IMR-90 (cell line): ENCODE measurements at regions not wholly inside any gene's neighbourhood (a gene's known extent, or its start where the extent isn't known, plus 50 kb on each side); places are given as distances from the start of the nearest gene placed in this dataset.

Source experiments
- ATAC-seq: fragments of 200-7000 bp; cut with Tn5 transposase; 2 replicates; pipeline ENCODE4 v1.9.1; 2020; ENCODE audit warnings: low read depth, mild to moderate bottlenecking, moderate library complexity
- BruUV-seq: library from RNA; stranded (reverse); fragments of 400-500 nt; replicated peaks from 2 replicates; lab custom pipeline; 2021; lab: Mats Ljungman, UMichigan
- CTCF ChIA-PET: fragments of 300-600 bp; formaldehyde crosslinking; extraction: SDS; loops from one replicate; lab custom pipeline; 2021; ENCODE audit warnings: antibody characterized with exemption; lab: Yijun Ruan, JAX
- POLR2A ChIA-PET: fragments of 300-600 bp; sonication (Branson Sonifier 250); formaldehyde crosslinking; loops from one replicate; lab custom pipeline; 2022; ENCODE audit warnings: antibody characterized with exemption; ENCODE audit not compliant: unreplicated experiment; lab: Charles Lee
- DNase-seq: peaks from one replicate; pipeline ENCODE4 v3.0.0; 2013
- H2AFZ ChIP-seq: replicated peaks from 2 replicates; pipeline ENCODE3; 2013; ENCODE audit warnings: low read length, mild to moderate bottlenecking; ENCODE audit not compliant: poor library complexity
- H2AK5ac ChIP-seq: 2 replicates; pipeline ENCODE4 v1.6.1; 2013; ENCODE audit warnings: low read depth, low read length, inconsistent platforms
- H2AK9ac ChIP-seq: replicated peaks from 2 replicates; pipeline ENCODE3; 2013; ENCODE audit warnings: mild to moderate bottlenecking, low read depth, low read length, moderate library complexity; ENCODE audit not compliant: poor library complexity
- H2BK120ac ChIP-seq: 2 replicates; pipeline ENCODE4 v1.6.1; 2013; ENCODE audit warnings: low read depth, low read length, inconsistent platforms
- H2BK15ac ChIP-seq: 3 replicates; pipeline ENCODE4 v1.6.1; 2013; ENCODE audit warnings: low read depth, low read length, inconsistent platforms
- H2BK20ac ChIP-seq: 2 replicates; pipeline ENCODE4 v1.6.1; 2013; ENCODE audit warnings: low read depth, mild to moderate bottlenecking, inconsistent platforms, low read length, moderate library complexity
- H2BK5ac ChIP-seq: 2 replicates; pipeline ENCODE4 v1.6.1; 2013; ENCODE audit warnings: mild to moderate bottlenecking, low read depth, low read length, inconsistent platforms; ENCODE audit not compliant: poor library complexity, severe bottlenecking
- H3K14ac ChIP-seq: replicated peaks from 2 replicates; pipeline ENCODE4 v1.6.1; 2013; ENCODE audit warnings: low read depth, low read length, inconsistent platforms
- H3K18ac ChIP-seq: 2 replicates; pipeline ENCODE4 v1.6.1; 2013; ENCODE audit warnings: low read depth, low read length, control low read depth
- H3K23ac ChIP-seq: 2 replicates; pipeline ENCODE4 v1.6.1; 2013; ENCODE audit warnings: low read depth, low read length, inconsistent platforms
- H3K27ac ChIP-seq: 2 replicates; pipeline ENCODE4 v1.5.1; 2013; ENCODE audit warnings: mild to moderate bottlenecking, control low read depth, low read length; ENCODE audit not compliant: insufficient read depth
- H3K27me3 ChIP-seq: 2 replicates; pipeline ENCODE4 v1.6.1; 2013; ENCODE audit warnings: low read length; ENCODE audit not compliant: control insufficient read depth, insufficient read depth
- H3K36me3 ChIP-seq: 2 replicates; pipeline ENCODE4 v1.6.1; 2013; ENCODE audit warnings: low read length, mixed read lengths; ENCODE audit not compliant: control insufficient read depth, insufficient read depth
- H3K4ac ChIP-seq: 2 replicates; pipeline ENCODE4 v1.6.1; 2013; ENCODE audit warnings: low read depth, low read length, inconsistent platforms
- H3K4me1 ChIP-seq: 2 replicates; pipeline ENCODE4 v1.6.1; 2013; ENCODE audit warnings: low read length, mixed read lengths; ENCODE audit not compliant: control insufficient read depth, insufficient read depth
- H3K4me2 ChIP-seq: 2 replicates; pipeline ENCODE4 v1.6.1; 2013; ENCODE audit warnings: low read depth, mild to moderate bottlenecking, control low read depth, low read length, moderate library complexity
- H3K4me3 ChIP-seq: 2 replicates; pipeline ENCODE4 v1.5.1; 2013; ENCODE audit warnings: low read depth, mild to moderate bottlenecking, control low read depth, low read length, moderate library complexity; ENCODE audit not compliant: insufficient read depth
- H3K56ac ChIP-seq: 2 replicates; pipeline ENCODE4 v1.6.1; 2013; ENCODE audit warnings: low read length, inconsistent platforms; ENCODE audit not compliant: insufficient read depth; ENCODE audit errors: extremely low read depth
- H3K79me1 ChIP-seq, 2 experiments: 2 replicates each; pipeline ENCODE4 v1.6.1; 2013; ENCODE audit warnings: low read length in 2 of 2, inconsistent platforms in 1 of 2, low read depth in 1 of 2
- H3K9ac ChIP-seq: 2 replicates; pipeline ENCODE4 v1.6.1; 2013; ENCODE audit warnings: low read depth, low read length, control low read depth
- H3K9me1 ChIP-seq: 2 replicates; pipeline ENCODE4 v1.6.1; 2013; ENCODE audit warnings: low read length, inconsistent platforms; ENCODE audit not compliant: insufficient read depth
- H3K9me3 ChIP-seq: 2 replicates; pipeline ENCODE4 v1.6.1; 2013; ENCODE audit warnings: low read length; ENCODE audit not compliant: control insufficient read depth, insufficient read depth
- H4K20me1 ChIP-seq: 2 replicates; pipeline ENCODE4 v1.6.1; 2013; ENCODE audit warnings: low read length, inconsistent platforms; ENCODE audit not compliant: insufficient read depth
- H4K5ac ChIP-seq: 2 replicates; pipeline ENCODE4 v1.6.1; 2013; ENCODE audit warnings: mild to moderate bottlenecking, low read depth, low read length, control low read depth
- H4K8ac ChIP-seq, 2 experiments: 2 replicates each; pipeline ENCODE4 v1.6.1; 2013; ENCODE audit warnings: low read depth in 2 of 2, low read length in 2 of 2, control low read depth in 1 of 2, inconsistent platforms in 1 of 2
- H4K91ac ChIP-seq: 2 replicates; pipeline ENCODE4 v1.6.1; 2013; ENCODE audit warnings: low read depth, low read length, inconsistent platforms; ENCODE audit not compliant: insufficient read depth
- FOS ChIP-seq: fragments of 150-350 bp; IDR thresholded peaks from 2 replicates; pipeline ENCODE4 v1.6.1; 2016; ENCODE audit warnings: low read depth, low read length
- MXI1 ChIP-seq: IDR thresholded peaks from 2 replicates; pipeline ENCODE4 v1.6.1; 2012; ENCODE audit warnings: low read depth, mild to moderate bottlenecking, low read length, moderate library complexity, borderline replicate concordance
- NFE2L2 ChIP-seq: fragments of 150-350 bp; IDR thresholded peaks from 2 replicates; pipeline ENCODE4 v1.6.1; 2016; ENCODE audit warnings: low read depth, mild to moderate bottlenecking, low read length
- RCOR1 ChIP-seq: IDR thresholded peaks from 2 replicates; pipeline ENCODE4 v1.6.1; 2012; ENCODE audit warnings: mild to moderate bottlenecking, low read length, improper control_type of control experiment; ENCODE audit not compliant: insufficient replicate concordance
- RFX5 ChIP-seq: IDR thresholded peaks from 2 replicates; pipeline ENCODE4 v1.8.0; 2012; ENCODE audit warnings: low read depth, mild to moderate bottlenecking, low read length, moderate library complexity
- dilution Hi-C: fragments of 300-500 bp; cut with HindIII; formaldehyde crosslinking; loops from one replicate; pipeline ENCODE4 v1.14.3; 2018; ENCODE audit warnings: low sequenced_read_pairs; ENCODE audit not compliant: unreplicated experiment
- in situ Hi-C: fragments of 300-500 bp; cut with MboI; formaldehyde crosslinking; loops from 3 replicates; pipeline ENCODE4 v1.14.3; 2019; ENCODE audit warnings: low sequenced_read_pairs, inconsistent platforms, mixed read lengths
- intact Hi-C: fragments of 100-400 bp; cut with micrococcal nuclease; formaldehyde crosslinking; loops from 2 replicates; pipeline ENCODE4 v1.10.0; 2022

GRCh38 chr3:181628384-181628783, 83.3 kb upstream of the SOX2 start:
- Histone ChIP-seq H3K9me1 (no peaks in the 10 kb centered on the region), H3K4ac (no peak overlapping the region), H3K27ac (no peak overlapping the region), H2AFZ (no peak overlapping the region), H4K8ac (no peak overlapping the region), H3K23ac (no peak overlapping the region), H3K4me2 (no peak overlapping the region), H2AK9ac (no peak overlapping the region), H3K4me1 (no peaks in the 10 kb centered on the region), H3K18ac (no peak overlapping the region), H2BK5ac (no peak overlapping the region), H3K36me3 (no peaks in the 10 kb centered on the region), H3K14ac (no peak overlapping the region), H4K5ac (no peak overlapping the region), H2BK15ac (no peak overlapping the region), H4K91ac (no peak overlapping the region), H3K79me1 (no peaks in the 10 kb centered on the region), H3K56ac (no peak overlapping the region), H3K4me3 (no peak overlapping the region), H2AK5ac (no peak overlapping the region), H3K9me3 (peaks cover 3% of the 10 kb centered on the region; the same call in 1 of the 2 replicates), H3K9ac (no peak overlapping the region), H2BK20ac (no peak overlapping the region), H3K27me3 (no peaks in the 10 kb centered on the region), H2BK120ac (no peak overlapping the region), H4K20me1 (no peaks in the 10 kb centered on the region)
- no peak for DNase-seq
- ChIA-PET CTCF (no interaction called here), POLR2A (no interaction called here)
- ATAC-seq: no peak
- in situ Hi-C loops (no loop called here), intact Hi-C loops (no loop called here), dilution Hi-C loops (no loop called here)
- BruUV-seq: no TSS peak
- TF ChIP-seq RCOR1 (no peak), FOS (no peak), MXI1 (no peak), NFE2L2 (no peak), RFX5 (no peak)
